ENCODE measurements at regions not wholly inside any gene's neighbourhood (a gene's known extent, or its start where the extent isn't known, plus 50 kb on each side); places are given as distances from the start of the nearest gene placed in this dataset.

DNA sequence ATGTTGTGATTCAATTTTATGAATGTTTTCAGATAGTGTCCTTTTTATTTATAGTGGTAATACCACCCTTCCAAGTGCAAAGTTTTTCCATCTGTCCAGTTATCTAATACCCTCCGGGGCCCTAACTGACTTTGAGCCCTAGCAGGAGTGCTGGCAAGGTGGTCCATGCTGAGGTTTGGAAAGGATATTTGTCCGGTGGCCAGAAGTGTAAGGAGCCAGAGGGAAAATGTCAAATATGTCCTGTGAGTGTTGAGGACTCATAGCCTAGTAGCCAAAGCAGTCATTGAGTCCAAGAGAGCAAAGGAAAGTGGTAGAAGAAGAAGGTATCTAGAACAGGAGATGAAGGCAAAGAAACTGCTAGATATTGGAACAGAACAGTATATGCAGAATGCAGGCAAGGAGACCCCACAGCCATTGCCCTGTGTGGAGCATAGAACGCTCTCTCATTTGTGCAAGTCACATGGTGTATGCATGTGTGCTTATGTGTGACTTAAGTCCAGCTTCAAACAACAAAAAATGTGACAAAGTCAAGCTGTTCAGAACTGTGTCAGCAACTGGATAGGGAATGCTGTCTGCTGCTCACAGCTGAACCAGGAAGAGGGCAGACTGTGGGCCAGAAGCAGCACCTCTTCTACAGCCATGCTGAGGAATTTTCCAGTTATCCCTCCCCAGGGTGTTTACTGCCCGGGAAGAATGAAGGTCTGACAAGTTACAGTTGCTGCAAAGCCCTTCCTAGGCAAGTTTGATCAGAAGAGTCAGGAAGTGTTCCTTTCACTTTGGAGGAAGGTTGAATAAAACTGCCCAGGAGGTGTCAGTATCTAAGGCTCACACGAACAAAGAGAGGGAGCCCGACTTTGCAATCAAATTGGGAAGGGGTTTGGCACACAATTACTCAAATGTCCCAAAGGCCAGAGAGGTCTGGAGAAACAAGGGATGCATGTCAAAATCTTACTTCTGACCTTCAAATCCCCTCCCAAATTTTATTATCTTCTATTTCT, 463.3 kb upstream of the DMAC1 start:
- DNase-seq: no peak

DNA sequence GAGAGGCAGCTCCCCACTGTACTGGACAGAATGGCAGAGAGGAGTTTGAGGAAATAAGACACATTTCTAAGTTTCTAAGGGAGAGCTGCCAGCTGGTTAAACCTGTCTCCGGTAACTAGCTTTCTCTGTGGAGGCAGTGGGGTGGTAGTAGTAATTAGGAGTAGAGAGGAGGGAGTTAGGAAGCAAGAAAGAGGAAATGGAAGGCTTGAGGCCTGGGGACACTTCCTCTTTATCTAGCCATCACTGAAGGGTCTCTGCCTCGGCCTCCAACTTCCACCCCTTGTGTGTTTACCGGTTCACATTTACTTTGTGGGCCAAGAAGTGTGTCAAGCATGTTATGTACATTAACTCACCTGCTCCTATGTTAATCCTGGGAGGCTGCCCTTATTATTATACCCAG, 462.2 kb upstream of the DMAC1 start:
- DNase-seq: no peak

DNA sequence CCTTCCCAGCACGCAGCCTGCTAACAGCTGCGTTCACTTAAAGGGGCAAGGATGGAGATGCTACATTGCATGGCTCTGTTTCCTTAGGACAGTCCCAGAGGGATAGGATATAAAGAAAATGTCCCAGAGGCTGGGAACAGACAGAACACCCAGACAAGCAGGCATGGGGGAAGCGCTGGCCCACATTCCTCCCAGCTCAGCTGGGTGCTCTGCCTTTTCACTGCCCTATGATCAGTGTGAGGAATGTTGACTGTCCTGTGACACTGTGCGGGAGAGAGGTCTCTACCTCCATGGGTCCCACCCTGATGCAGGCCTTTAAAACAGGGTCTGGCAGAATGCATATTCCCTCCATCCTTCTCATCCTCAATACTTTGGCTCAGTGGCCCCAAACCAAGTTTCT, 459.4 kb upstream of the DMAC1 start:
- no peak for DNase-seq

DNA sequence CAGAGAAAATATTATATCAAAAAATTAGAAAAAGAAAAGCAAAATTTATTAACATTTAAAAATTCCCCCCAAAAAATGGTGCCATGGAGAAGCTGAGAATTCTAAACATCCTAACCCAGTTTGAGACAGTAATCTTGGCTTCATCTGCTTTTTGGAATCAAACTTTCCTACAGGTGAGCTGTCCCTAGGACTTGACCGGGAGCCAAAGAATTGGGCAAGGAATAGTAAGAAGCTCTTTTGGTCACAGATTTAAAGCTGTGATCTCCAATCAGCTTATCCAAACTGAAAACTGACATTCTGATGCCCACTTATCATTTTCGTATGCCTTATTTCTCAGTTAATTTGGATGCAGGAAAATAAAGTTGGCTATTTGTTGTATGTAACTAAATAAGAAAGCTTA, 457.3 kb upstream of the DMAC1 start:
- no peak for DNase-seq

DNA sequence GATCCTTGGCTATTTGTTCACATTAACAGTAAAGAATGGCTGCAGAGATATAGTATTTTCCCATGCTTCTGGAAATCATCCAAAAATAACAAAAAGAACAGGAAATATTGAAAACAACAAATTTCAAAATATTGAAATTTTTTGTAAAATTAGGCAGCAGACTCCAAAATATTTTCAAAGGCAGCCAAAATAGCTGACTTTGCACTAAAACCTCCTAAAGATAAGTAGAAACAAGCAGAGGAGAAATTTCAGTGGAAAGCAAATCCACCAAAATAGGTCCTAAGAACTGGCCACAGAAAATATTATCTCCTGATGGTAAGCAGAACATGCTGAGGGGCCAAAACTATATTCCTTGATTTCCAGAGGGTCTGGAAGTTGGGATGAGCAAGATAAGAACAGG, 456.3 kb upstream of the DMAC1 start:
- DNase-seq: no peak

DNA sequence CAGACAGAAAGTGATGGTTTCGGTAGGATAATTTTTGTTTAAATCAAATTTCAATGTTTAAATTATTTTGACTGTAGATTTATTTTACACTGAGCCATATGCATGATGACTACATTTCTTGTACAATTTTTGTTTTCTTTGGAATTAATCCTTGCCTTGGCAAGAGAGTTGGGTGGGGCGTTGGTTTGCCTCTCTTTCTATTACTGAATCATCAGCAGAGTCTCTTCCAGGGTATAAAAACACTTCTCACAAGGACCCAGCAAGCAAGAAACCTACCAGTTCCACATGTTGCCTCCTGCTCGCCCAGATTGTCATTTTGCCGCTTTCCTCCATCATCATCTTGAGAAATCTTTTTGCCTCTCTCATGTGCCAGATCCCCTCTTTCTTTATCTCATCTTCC, 455.0 kb upstream of the DMAC1 start:
- DNase-seq: no peak

DNA sequence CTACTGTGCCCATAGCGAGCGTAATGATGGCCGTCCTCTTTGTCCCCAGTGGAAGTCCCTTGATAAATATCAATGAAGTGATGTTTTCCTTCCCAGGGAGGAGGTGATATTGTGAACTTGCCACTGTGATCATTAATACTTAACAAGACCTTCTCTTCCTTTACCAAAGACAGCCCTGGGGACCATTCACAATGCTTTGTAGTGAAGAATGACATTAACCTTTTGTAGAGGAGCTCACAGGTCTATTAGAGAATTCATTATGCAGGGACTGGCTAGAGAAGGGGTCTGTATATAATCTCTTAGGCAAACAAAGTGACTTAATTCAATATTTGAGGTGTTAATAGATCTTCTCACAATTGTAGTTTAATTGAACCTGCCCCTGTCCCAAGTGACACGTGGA, 452.9 kb upstream of the DMAC1 start:
- no peak for DNase-seq

DNA sequence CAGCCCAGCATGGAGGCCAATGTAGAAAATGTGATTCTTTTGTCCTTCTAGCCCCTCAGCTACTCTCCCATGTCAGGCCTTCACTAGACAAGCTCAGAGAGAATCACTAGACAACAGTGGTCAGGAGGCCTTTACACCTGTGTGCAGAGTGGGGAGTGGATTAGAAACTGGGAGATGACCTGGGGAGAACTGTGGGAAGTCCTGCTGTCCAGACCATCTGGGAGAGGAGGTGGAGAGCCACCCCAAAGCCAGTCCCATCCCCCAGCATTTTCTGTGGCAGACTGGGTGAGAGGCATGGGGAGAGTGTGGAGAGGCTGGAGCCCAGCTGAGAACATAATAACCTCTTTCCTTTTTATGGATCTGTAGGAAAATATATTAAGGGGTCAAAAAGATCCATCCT, 452.0 kb upstream of the DMAC1 start:
- no peak for DNase-seq

DNA sequence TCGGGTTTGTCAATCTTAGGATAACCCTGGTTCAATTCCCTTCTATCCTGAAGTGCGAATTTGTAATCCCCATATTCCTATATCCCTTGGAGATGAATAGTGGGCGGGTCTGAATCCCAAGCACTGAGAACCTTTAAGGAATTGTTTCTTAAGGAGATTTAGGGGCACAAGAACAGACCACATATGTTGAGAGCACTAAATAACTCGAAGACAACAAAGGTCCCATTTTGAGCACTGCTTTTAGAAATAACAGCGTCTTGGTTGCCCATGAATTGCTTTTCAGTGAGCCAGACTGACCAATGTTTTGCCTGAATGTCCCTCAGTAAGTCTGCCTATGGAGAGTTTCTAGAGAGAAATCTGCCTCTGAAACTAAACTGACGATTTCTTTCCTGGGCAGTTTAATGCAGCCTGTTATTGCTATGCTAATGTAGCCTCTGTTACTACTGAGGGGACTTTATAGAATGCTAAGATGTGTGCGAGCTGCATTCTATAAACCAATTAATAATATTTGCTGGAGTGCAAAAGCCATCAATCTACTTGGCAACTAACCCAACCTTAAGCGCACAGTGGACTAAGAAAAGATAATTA, 445.0 kb upstream of the DMAC1 start:
- DNase-seq: no peak

DNA sequence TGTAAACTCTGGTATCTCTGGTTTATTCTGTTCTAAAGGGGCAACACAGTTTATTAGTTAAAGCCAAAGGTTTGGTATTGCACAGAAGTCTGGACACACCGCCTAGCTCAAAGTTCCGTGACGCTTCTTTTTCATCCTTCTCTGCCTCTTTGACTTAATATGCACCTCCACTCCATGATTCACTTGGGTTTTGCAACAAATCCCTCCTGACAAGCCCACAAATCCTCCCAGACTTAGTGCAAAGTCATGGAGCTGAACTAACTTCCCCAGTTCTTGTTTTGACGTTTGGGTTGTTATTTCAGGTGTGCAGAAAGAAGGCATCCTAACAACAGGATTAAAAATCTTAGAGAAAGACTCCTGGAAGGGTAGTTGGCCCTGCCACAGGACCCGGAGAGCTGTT, 441.6 kb upstream of the DMAC1 start:
- no peak for DNase-seq

DNA sequence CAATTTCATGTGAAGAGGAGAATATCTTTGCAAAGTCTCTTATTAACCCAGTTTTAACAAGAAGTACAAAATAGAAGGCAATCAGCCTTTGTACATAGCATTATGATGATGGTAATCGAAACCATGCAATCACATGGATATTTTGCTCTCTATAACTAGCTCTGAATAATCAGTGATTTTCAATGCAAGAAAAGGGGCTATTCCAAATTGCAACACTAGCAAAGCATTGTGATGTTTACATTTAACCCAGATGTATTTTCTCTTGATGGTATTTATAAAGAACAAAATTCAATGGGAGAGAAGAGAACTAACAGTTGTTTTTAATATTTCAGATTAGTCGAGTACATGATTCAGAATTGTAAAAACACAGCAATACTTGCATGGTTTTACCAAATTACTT, 437.5 kb upstream of the DMAC1 start:
- no peak for DNase-seq

DNA sequence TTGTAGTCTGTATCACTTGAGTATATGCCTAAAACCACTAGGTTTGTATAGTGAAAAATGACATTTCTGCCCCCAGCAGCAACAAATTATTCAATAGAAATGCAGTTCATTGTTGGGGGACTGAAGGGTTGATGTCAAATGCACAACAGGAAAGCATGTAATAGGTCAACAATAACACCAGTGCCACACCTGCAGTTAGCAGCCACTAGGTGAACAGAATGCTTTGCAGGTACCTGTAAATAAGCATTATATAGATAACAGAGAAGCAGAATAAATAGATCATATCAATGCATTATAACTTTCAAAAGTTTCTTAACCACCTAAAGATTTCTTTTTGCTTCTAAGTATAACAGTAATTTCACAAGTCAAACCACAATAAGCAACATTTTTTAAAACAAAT, 435.9 kb upstream of the DMAC1 start:
- no peak for DNase-seq

DNA sequence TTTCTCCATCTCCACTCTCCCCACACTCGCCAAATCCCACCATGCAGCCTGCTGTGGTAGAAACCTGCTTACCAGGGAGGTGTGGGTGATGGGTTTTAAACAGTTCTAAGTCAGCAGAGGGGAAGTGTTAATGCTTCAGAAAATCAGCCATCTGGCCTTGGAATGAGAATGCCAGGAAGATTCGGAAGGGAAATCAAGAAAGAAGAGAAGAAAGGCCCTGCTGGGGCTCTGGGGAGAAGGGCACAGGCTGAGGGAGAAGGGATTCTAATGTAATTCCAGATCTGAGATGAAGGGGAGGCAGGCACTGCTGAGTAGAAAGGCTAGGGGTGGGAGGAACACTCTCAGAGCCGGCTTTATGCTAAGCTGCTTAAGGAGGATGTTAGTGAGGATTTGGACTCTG, 434.7 kb upstream of the DMAC1 start:
- no peak for DNase-seq

DNA sequence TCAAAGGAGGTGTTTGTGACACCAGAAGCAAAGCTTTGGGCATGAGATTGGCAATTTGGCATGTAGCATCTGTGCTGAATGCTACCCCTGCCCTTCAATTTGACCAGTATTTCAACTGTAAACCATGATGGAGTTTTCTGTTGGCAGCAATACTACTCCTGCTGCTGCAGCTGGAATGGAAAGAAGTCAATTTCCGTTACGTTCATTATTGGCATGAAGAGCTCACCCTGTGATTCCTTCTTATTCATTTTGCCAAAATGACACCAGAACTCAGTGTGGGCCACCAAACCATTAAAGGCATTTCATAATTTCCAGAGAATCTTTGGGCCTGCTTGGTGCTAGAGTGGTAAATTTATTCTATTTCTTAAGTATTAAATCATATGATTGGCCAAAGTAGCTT, 433.1 kb upstream of the DMAC1 start:
- DNase-seq: no peak

DNA sequence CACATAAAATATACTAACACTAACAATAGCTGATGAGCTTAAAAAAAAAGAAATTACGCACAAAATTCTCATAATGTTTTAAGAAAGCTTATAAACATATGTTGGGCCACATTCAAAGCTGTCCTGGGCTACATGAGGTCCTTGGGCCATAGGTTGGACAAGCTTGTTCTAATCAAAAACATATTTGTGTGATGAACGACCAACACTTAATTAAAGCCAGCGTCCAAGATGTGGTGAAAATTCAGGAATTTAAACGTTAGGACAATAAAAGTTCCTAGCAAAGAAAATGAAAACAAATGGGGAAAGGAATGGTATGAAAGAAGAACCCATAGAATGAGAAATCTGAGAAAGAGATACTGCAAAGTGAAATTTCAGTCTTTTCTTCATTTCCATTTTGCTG, 429.6 kb upstream of the DMAC1 start:
- no peak for DNase-seq

DNA sequence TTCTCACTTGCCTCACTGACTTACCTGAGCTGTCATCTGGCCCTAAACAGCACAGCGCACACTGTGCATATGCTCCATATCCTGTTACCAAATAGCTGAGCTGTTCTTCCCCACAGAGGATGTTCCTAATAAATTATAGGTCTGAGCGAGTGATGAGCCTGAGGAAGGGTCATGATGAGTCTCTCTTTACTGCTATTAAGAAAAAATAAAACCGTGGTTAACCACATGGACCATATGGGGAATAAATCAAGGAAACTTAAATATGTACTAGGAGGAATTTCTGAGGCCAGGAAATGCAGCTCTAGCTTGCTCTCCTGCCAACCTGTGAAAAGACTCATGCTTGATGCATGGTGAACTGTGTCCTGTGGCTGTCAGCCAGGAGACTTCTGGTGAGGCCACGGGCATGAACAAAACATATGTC, 424.8 kb upstream of the DMAC1 start:
- DNase-seq: no peak

DNA sequence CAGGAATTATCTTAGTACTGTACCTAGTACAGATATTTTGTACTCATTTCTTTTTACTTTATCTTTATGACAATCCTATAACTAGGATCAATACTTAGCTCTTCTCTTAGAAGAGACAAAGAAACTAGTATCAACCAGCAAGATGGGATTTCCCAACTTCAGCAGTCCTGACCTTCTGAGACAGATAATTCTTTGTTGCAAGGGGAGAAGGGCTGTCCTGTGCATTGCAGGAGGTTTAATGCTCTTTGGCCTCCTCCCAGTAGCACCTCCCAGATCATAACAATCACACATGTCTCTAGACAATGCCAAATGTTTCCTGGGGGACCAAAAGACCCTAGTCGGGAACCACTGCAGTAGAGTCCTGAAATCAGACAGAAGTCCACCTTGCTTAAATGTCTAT, 424.3 kb upstream of the DMAC1 start:
- DNase-seq: no peak

DNA sequence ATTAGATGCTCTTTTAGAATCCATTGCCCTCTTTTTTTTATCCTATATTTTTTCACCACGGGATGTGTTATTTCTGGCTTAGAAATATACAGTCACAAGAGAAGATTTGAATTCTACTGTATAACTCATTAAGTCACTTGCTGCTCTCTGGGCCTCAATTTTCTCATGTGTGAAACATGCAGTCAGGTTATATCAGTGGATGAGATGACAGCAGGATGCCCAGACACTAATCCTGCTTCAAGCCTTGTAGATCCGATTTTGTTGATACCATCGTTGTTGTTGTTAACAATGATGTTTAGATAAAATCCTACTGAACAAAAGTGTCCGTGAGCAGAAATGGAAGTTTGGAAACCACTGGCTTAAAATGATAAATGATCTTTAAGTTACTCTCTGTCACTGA, 421.9 kb upstream of the DMAC1 start:
- no peak for DNase-seq

DNA sequence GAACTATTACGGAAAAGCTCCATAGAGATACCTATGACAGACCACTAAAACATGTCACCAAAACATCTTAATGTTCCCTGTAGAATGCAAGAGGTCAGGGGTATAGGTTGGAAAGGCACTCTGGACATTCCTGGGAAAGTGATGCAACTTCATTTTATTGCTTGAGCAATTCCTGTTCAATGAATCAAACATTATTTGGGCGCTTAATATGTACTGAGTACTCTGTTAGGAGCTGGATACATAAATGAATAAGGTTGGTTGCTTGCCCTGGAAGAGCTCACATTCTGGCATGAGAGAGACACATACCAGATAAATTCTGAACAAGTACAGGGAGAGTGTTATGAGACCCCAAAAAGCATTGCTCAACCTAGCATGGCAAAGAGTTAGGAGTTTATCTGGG, 408.9 kb upstream of the DMAC1 start:
- no peak for DNase-seq

DNA sequence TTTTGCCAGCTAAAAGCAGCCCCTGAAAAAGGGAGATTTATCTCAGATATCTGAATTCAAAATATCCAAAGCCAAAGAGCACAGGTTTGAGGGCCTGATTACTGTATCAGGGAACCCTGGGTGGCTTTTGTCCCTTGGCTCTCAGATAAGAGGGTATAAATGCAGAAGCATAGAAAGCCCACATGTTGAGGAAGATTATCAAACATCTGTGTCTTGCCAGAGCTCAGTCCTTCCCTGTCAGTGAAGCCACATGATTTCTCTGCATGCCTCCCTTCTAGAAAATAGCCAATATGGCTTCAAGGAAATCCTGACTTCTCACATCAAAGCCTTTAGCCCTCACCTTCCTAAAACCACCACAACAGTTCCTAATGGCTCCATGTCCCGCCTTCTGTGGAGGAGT, 408.0 kb upstream of the DMAC1 start:
- DNase-seq: no peak

DNA sequence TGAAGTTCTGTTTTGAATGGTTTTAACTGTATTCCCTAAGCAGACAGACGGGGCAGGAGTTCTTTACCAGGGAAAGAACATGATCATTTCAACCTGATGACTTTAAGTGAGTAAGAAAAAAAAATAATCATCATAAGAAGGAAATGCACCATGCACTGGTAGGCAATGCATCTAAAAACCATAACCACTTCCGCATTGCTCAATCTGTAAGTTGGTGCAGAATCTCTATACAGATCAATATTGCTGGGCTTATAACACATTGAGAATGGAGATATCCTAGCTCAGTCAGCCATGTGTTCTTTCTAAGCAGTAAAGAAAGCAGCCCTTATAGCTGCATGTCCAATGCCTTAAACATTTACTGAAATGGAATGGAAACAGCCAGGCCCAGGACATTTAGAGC, 407.1 kb upstream of the DMAC1 start:
- no peak for DNase-seq

DNA sequence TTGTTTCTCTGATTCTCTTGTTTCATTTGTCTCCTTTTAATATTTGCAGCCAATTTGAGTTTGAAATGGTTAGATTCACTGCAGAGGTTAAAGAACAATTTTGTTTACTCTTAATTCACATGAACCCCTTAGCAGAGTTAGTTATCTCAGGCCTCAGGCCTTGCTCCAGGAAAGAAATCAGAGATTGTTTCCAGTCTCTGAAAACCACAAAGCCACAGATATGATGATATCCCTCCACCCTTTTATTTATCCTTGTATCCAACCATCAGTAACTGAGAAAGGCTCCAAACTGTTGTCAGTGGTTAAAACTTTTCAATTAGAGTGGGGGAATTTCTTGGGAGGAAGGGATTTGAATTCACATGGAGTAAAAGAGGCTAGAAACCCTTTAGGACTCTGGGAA, 406.0 kb upstream of the DMAC1 start:
- no peak for DNase-seq

DNA sequence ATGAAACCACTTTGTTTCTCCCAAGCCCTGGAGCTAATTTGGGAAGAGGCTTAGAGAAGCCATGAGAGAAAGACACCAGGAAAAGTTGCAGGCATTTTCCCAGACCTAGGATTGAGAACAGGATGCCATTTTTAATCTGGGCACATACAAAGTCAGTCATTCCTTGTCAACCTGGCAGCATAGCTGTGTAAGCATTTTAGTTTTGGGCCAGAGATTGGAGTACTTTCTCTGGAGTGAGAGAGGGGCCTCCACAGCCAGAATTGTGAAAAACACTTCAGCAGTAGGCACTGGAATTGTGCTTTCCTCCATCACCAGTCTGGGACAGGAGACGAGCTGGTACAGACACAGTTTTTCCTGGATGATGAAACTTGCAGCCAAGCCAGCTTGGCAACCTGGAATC, 390.3 kb upstream of the DMAC1 start:
- DNase-seq: no peak

DNA sequence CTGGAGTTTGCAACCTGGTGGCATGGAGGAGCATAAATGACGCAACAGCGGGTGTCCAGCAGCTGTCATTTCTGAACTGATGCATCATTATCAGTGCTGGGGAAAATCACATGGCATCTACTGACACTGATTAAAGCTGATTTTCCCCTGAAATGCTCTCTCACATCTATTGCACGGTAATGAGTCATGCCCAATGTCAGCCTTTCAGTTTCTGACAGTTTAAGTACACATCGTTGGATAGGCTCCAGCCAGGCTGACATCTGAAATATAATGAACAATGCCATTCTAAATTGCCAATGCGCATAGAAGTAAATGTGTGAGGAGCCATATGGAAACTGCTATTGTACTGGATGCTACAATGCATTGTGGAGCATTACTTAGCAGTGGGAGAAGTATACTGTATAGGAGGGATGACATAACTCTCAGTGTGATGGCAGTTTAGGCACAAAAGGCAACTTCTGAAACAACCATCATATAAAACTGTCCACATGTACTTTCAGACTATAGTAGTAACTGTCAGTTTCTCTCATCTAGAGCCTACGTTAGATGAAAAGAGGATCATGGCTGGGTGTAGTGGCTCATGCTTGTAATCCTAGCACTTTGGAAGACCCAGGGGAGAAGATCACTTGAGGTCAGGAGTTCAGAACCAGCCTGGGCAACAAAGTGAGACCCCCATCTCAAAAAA, 389.3 kb upstream of the DMAC1 start:
- peak; percentile 32 to 55 for DNase-seq
